HG02852 (cell line): ENCODE measurements at regions not wholly inside any gene's neighbourhood (a gene's known extent, or its start where the extent isn't known, plus 50 kb on each side); places are given as distances from the start of the nearest gene placed in this dataset.

Experiments used
- ATAC-seq: cut with Tn5 transposase; IDR thresholded peaks from one replicate; pipeline ENCODE4 v1.9.1; 2021; ENCODE audit warnings: mild to moderate bottlenecking, moderate library complexity; ENCODE audit not compliant: unreplicated experiment

DNA sequence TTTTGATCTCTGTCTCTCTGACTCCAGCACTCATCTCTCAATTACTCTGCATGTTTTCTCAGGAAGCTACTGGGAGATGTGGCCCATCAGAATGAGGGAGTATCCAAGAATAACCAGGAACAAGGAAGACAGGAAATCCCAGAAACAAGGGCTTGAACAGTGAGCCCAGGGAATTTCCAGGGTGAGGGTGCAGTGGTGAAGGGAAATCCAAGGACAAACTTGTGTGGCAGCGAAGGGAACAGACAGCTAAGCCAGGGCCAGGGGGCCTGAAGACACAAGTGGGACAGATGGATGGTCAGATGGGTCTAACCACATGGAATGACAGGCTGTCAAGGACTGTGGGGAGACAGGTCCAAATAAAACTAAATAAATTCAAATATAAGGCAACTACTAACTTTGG, 121.8 kb upstream of the ERRFI1 start:
- ATAC-seq, result no peak

DNA sequence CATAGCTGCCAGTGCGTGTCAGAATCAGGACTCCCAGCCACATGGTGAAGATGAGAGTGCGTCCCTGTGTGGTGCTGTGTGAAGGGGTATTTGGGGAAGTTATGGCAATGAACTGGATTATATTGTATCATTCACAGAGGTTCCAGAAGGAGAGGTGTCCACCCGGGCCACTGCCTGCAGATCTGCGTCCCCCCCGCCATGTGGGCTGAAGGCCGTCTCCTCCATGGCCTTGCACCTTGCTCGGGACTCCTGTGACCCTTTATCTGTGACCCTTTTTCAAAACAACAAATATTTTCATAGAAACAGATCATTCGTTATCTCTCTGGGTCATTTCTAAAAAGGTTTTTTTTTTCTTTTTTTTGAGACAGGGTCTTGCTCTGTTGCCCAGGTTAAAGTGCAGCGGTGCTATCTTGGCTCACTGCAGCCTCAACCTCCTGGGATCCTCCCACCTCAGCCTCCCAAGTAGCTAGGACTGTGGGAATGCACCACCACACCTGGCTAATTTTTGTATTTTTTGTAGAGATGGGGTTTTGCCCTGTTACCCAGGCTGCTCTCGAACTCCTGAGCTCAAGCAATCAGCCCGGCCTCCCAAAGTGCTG, 120.2 kb upstream of the ERRFI1 start:
- ATAC-seq, result no peak

DNA sequence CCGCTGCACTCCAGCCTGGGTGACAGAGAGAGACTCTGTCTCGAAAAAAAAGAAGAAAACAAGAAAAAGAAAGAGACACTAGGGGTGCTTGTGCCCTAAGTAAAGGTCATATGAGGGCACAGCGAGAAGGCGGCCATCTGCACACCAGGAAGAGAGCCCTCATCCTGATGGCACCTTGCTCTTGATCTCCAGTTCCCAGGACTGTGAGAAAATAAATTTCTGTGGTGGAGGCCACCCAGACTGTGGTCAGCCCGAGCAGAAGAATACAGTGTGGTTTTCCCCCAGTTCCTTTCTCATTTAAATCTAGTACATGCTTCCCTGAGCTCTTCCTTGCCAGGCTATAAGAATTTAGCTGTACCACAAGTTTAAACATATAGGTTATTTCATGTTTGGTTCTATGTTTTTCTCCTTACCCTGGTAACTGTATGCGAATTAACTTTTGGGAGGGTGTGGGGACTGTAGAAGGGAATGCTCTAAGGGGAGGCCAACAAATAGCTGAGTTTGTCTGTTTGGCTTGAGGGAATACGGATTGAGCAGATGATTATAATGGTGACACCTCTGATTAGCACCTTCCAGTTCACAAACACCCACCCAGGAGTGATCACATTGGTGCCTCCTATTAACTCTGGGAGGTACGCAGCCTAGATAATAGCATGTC, 119.6 kb upstream of the ERRFI1 start:
- ATAC-seq, result no peak

DNA sequence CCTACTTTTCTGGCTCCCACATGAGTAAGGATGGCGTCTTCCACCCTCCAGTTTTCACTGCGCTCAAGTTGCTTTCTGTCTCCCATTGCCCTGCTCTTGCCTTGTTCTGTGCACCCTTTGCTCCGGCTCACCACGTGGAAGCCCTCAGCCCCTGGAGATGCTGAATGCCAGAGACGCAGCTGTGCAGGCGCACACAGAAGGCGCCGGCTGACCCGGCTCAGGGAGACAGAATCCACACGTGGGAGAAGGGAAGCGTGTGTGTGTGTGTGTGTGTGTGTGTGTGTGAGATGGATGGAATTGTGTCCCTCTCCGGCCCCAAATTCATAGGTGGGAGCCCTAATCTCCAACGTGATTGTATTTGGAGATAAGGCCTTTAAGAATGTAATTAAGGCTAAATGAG, 118.2 kb upstream of the ERRFI1 start:
- ATAC-seq, result no peak

- ATAC-seq, result no peak
These were observed 117.0 kb upstream of the ERRFI1 start for GRCh38 chr1:8142955-8143629.

DNA sequence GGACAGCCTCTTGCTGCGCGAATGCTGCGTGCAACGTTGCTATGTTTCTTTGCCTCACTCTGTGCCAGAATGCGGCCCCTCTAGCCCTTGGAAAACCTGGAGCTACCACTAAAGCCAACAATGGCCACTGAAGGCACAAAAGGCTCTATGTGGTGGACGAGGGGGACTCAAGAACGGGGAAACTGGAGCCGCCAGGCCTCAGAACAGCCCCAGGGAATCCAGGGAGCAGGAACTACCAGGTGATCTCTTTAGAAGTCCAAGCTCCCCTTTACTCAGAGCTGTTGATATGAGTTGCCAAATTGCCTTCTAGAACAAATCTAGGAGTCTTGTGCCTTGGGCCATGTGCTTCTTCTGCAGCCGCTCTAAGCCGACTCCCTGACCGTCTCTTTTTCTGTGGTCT, 113.8 kb upstream of the ERRFI1 start:
- ATAC-seq, result no peak

DNA sequence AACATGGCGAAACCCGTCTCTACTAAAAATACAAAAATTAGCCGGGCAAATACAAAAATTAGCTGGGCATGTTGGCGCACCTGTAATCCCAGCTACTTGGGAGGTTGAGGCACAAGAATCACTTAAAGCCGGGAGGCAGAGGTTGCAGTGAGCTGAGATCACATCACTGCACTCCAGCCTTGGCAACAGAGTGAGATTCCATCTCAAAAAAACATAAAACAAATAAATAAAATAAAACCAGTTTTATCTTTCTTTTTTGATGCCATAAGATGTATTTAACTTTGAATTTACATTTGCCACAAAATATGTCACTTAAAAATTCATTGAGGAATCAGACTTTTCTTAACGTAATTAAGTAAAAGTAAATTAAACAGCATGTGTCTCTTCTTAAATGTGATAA, 113.3 kb upstream of the ERRFI1 start:
- no peak for ATAC-seq

- no peak for ATAC-seq
These were observed 112.6 kb upstream of the ERRFI1 start for GRCh38 chr1:8138673-8139072.

DNA sequence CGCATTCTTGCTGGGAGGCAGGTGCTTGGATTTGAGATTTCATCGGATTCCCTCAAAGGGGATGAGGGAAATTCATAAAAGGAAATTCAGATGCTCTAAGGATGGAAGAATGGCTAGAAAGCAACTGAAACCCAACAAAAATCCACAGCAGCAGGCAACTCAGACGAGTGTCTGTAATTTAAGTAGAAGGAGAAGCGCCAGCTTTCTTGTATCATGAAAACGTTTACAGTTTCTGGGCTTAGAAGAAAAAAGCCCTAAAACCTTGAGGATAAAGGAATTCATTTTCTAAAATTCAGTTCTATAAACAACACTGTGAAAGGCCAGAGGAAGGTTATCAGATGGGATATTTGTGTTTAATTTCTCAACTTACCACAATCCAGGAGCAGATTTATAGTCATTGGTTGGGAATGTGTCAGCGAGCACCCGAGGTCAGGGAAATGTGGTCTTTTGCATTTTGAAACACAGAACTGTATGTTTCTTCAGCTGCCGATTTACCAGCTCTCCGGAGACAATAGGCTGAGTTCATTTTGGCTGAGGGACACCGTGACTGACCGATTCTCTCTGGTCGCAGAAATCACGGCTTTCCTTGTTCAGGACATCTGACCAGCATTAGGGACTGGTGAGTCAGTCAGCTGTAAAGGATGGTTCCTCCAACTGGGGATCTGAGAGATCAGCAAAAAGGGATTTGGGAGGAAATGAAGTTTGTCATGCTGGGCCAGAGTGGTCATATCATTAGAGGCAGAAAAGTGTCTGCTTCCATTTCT, 111.6 kb upstream of the ERRFI1 start:
- ATAC-seq, result no peak

- ATAC-seq, result no peak
These were observed 110.7 kb upstream of the ERRFI1 start for GRCh38 chr1:8136766-8137165.

DNA sequence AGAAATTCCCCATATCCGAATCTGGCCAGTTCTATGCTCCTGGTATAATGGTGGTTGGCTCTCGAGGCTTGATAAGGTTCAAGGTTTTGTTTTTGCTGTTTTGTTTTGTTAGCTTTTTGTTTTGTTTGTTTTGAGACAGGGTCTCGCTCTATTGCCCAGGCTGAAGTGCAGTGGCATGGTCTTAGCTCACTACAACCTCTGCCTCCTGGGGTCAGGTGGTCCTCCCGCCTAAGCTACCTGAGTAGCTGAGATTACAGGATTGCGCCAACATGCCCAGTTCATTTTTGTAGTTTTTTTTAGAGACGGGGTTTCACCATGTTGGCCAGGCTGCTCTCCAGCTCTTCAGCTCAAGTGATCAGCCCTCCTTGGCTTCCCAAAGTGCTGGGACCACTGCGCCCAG, 109.1 kb upstream of the ERRFI1 start:
- no peak for ATAC-seq

DNA sequence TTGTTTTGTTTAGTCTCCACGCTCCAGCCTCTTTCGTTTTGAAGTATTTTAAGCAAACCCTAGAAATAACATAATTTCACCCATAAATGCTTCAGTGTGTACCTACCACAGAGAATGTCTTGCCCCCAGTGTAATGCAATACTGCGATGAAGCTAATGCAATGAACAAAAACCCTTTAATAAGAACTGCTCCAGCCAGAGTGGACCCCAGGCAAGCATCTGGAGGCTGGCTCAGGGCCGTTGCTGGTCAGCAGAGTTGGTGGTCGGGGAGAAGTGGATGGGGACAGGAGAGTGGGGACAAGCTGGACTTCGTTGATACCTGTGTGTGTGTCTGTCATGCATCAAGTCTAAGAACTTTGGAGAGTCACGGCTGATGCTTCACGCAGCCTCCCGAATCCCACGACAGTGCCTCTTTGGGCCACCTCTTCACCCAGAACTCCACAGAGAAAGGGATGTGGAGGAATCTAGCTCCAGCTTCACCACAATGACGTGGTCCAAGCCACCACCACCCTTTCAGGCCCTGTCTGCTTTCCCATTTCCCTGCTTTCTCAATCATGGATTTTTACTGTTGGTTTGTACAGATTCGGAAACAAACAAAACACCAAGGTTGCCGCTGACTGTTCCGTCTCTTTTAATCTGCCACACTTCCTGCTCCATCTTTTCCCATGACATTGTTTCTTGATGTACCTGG, 108.6 kb upstream of the ERRFI1 start:
- no peak for ATAC-seq

DNA sequence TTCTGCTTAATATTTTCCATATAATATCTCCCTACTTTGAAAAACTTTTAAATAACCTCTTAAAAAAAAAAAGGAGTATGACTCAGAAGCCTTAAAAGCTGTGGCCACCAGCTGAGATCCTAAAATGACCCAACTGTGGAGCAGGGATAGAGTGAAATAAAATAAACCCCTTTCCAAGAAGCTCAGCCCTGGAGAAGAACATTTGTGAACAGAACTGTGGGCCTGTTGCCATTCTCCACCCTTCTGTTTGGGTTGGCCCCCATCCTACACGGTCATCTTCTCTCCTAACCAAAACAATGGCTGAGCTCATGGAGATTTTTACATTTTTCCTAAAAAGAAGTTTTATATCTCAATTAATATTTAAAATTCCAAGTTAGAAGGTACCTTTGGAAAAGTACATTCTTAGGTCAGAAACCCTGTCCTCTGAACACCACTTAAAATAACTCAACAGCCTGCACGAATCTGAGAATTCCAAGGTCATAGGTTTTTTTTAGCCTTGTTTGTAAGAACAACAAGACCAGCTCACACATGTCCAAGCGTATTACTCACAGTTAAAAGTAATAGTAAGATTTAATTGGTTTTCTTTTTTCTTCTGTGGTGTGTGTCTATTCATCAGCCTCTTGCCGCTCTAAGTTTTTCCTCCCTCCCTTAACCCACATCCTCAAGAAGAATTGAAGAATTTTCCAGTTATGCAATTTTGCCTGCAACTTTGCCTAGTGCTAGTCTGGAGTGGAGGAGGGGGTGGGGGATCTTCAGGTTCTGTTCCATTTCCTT, 107.7 kb upstream of the ERRFI1 start:
- no peak for ATAC-seq

DNA sequence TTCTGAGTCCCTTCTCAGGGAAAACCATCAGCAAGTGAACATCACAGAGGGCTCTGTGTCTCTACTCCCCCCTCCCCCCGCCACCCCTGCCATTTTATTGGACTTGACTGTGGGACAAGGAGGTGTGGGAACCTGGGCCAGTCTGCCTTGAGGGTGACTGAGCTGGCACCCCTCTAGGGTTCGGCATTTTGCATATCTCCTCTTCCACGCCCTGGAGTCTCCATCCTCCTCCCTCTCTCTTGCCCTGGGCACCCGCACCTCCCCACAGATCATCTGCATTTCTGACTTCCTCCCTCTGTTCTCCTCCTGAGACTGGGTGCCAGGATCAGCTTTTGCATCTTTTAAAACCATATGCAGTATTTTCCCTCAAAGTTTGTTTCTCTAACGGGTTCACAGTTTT, 107.1 kb upstream of the ERRFI1 start:
- ATAC-seq, result no peak

GRCh38 chr1:8127171-8127641, 101.1 kb upstream of the ERRFI1 start:
- no peak for ATAC-seq

DNA sequence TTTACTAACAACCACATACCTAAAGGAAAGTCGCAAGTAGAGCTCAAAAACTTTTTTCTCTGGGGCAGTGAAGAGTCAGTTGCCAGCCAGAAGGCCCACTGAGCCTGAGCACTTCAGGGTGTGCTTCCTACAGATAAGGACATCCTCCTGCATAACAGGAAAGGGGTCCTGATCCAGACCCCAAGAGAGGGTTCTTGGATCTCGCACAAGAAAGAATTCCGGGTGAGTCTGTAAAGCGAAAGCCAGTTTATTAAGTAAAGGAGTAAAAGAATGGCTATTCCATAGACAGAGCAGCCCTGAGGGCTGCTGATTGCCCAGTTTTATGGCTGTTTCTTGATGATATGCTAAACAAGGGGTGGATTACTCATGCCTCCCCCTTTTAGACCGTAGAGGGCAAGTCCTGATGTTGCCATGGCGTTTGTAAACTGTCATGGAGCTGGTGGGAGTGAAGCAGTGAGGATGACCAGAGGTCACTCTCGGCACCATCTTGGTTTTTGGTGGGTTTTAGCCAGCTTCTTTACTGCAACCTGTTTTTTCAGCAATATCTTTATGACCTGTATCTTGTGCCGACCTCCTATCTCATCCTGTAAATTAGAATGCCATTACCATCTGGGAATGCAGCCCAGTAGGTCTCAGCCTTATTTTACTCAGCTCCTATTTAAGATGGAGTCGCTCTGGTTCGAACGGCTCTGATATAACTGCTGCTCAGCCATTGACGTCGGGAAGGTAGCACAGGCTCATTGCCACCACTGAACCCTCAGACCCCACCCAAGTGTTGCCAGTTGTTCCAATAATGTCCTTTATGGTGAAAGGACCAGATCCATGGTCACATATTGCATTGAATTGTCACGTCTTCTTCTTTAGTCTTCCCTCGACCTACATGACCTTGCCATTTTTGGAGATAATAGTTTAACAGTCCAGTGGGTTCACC, 96.6 kb upstream of the ERRFI1 start:
- ATAC-seq, result no peak

DNA sequence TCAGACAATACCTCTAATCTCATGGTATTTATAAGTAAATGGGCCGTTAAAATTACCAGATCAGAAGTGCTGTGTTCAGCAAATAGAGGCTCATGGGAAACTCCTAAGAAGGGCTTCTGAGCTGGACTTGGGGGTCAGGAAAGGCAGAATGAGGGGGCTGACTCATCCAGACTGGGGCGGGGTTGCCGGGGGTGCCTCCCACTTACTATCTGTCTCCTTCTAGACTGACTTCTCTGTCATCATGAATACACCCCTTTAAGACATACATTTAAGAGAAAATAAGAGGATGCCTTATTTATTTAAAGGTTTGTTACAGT, 96.0 kb upstream of the ERRFI1 start:
- ATAC-seq, result no peak

GRCh38 chr1:8121261-8122159, 95.4 kb upstream of the ERRFI1 start:
- no peak for ATAC-seq
